Liver (tissue), 3 donors: ENCODE measurements at regions not wholly inside any gene's neighbourhood (a gene's known extent, or its start where the extent isn't known, plus 50 kb on each side); places are given as distances from the start of the nearest gene placed in this dataset.

ENCODE experiments used
- ATF3 ChIP-seq: IDR thresholded peaks from 2 replicates; pipeline ENCODE4 v1.6.1; 2016; ENCODE audit warnings: antibody characterized with exemption
- CTCF ChIP-seq: fragments of 150-350 bp; IDR thresholded peaks from 2 replicates; pipeline ENCODE4 v1.5.1; 2017; ENCODE audit warnings: improper control_type of control experiment, low read depth, low read length; ENCODE audit not compliant: missing input control
- HNF4A ChIP-seq, 2 donors: conservative IDR thresholded peaks; 2 replicates each; pipeline ENCODE4 v1.6.1; 2016; ENCODE audit warnings: antibody characterized with exemption in 2 of 2, mild to moderate bottlenecking in 2 of 2
- HNF4G ChIP-seq: IDR thresholded peaks from 2 replicates; pipeline ENCODE4 v1.6.1; 2016; ENCODE audit warnings: antibody characterized with exemption
- RAD21 ChIP-seq, 2 donors: IDR thresholded peaks; 2 replicates each; pipeline ENCODE4 v1.6.1; 2016; ENCODE audit warnings: antibody characterized with exemption in 2 of 2, mild to moderate bottlenecking in 2 of 2
- TAF1 ChIP-seq: conservative IDR thresholded peaks from 2 replicates; pipeline ENCODE4 v1.6.1; 2016; ENCODE audit warnings: antibody characterized with exemption, mild to moderate bottlenecking
- donor health status: healthy.
- donor health status: healthy.

DNA sequence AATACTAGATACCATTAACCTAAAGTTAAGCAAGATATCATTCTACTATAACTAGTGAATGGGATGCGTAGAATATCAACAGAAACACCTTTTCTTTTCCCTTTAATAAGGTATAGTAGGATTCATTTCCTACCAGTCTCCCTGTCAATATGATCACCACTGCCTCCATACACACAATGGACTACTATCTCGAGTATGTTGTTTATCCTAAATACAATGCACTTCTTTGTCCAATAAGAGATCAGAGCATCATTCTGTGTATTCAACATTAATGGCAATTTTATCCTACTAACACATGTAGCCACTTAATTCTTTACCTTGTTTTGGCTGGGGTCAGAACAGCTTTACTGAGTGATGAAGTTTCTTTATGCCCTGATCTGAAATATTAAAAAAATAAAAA lies 276.3 kb downstream of the TFEC start:
- no peak for TF ChIP-seq HNF4G
- TF ChIP-seq HNF4A (conservative IDR thresholded peaks at IDR 0.05) = no peak
- no peak for TF ChIP-seq TAF1
- TF ChIP-seq ATF3 = no peak
- no peak for TF ChIP-seq CTCF
- TF ChIP-seq RAD21 (IDR thresholded peaks at IDR 0.05) = no peak
